Keratinocyte (primary cell): ENCODE measurements at regions not wholly inside any gene's neighbourhood (a gene's known extent, or its start where the extent isn't known, plus 50 kb on each side); places are given as distances from the start of the nearest gene placed in this dataset.

Experiments used
- DNase-seq: peaks from one replicate; pipeline ENCODE4 v3.0.0-alpha.2; 2011; ENCODE audit warnings: low read depth, missing footprints, low spot score
- FAIRE-seq: peaks from 2 replicates; lab custom pipeline; 2011; peaks lifted over from hg19 to GRCh38; lab: Jason Lieb, UNC
- H2AFZ ChIP-seq: 2 replicates; pipeline ENCODE4 v1.6.0; 2012; ENCODE audit warnings: low read length, control low read depth, inconsistent platforms; ENCODE audit not compliant: control insufficient read depth
- H3K27ac ChIP-seq: 2 replicates; pipeline ENCODE4 v1.5.1; 2011; ENCODE audit warnings: low read length; ENCODE audit not compliant: control insufficient read depth, insufficient read depth
- H3K27me3 ChIP-seq: 3 replicates; pipeline ENCODE4 v1.6.0; 2011; ENCODE audit warnings: low read length; ENCODE audit not compliant: control insufficient read depth, insufficient read depth; ENCODE audit errors: extremely low read depth
- H3K36me3 ChIP-seq, 2 experiments: 2 replicates in 1 of 2; 3 replicates in 1 of 2; pipeline ENCODE4 v1.5.1; 2011; ENCODE audit warnings: low read length in 2 of 2, mild to moderate bottlenecking in 1 of 2; ENCODE audit not compliant: control insufficient read depth in 2 of 2, insufficient read depth in 2 of 2; ENCODE audit errors: extremely low read depth in 1 of 2
- H3K4me1 ChIP-seq: 3 replicates; pipeline ENCODE4 v1.5.1; 2011; ENCODE audit warnings: low read length; ENCODE audit not compliant: control insufficient read depth, insufficient read depth; ENCODE audit errors: extremely low read depth
- H3K4me2 ChIP-seq: 3 replicates; pipeline ENCODE4 v1.6.0; 2011; ENCODE audit warnings: low read depth, low read length; ENCODE audit not compliant: control insufficient read depth, insufficient read depth; ENCODE audit errors: extremely low read depth
- H3K4me3 ChIP-seq, 3 experiments: fragments of 200-600 bp in 1 of 3; sonication (generic) in 1 of 3; 2 replicates in 2 of 3; 3 replicates in 1 of 3; pipeline ENCODE4 v1.5.1; 2011 to 2016; ENCODE audit warnings: low read length in 3 of 3, mild to moderate bottlenecking in 3 of 3, control low read depth in 2 of 3, inconsistent platforms in 1 of 3, low read depth in 1 of 3, mixed read lengths in 1 of 3, mixed run types in 1 of 3, moderate library complexity in 1 of 3; ENCODE audit not compliant: control insufficient read depth in 2 of 3, insufficient read depth in 2 of 3; ENCODE audit errors: extremely low read depth in 1 of 3
- H3K79me2 ChIP-seq: 2 replicates; pipeline ENCODE4 v1.6.0; 2012; ENCODE audit warnings: low read length; ENCODE audit not compliant: control insufficient read depth, insufficient read depth
- H3K9ac ChIP-seq: 3 replicates; pipeline ENCODE4 v1.6.0; 2011; ENCODE audit warnings: low read length; ENCODE audit not compliant: control insufficient read depth, insufficient read depth; ENCODE audit errors: extremely low read depth
- H3K9me1 ChIP-seq: 3 replicates; pipeline ENCODE4 v1.6.0; 2011; ENCODE audit warnings: low read length; ENCODE audit not compliant: control insufficient read depth, insufficient read depth; ENCODE audit errors: extremely low read depth
- H3K9me3 ChIP-seq: 2 replicates; pipeline ENCODE4 v1.5.1; 2012; ENCODE audit warnings: low read depth, low read length; ENCODE audit not compliant: control insufficient read depth
- H4K20me1 ChIP-seq: 3 replicates; pipeline ENCODE4 v1.6.0; 2011; ENCODE audit warnings: low read length; ENCODE audit not compliant: control insufficient read depth, insufficient read depth; ENCODE audit errors: extremely low read depth
- EZH2 ChIP-seq: IDR thresholded peaks from one replicate; pipeline ENCODE4 v1.6.1; 2012; ENCODE audit warnings: inconsistent platforms, mild to moderate bottlenecking, low read length, moderate library complexity
- dilution Hi-C: fragments of 300-500 bp; cut with MboI; formaldehyde crosslinking; loops from one replicate; pipeline ENCODE4 v1.7.0; 2020; ENCODE audit warnings: low sequenced_read_pairs; ENCODE audit not compliant: extremely low pct_ligation_motif_present
- TF ChIP-seq, protein P1 (sequence below), 3 experiments: IDR thresholded peaks in 1 of 3; conservative IDR thresholded peaks in 1 of 3; optimal IDR thresholded peaks in 1 of 3; 2 replicates in 2 of 3; 3 replicates in 1 of 3; pipeline versions ENCODE3 to v1.5.1; 2011; ENCODE audit warnings: low read length in 3 of 3, mild to moderate bottlenecking in 3 of 3, moderate library complexity in 2 of 3, control low read depth in 1 of 3, inconsistent platforms in 1 of 3; ENCODE audit not compliant: insufficient read depth in 2 of 3; ENCODE audit errors: extremely low read depth in 1 of 3

DNA sequence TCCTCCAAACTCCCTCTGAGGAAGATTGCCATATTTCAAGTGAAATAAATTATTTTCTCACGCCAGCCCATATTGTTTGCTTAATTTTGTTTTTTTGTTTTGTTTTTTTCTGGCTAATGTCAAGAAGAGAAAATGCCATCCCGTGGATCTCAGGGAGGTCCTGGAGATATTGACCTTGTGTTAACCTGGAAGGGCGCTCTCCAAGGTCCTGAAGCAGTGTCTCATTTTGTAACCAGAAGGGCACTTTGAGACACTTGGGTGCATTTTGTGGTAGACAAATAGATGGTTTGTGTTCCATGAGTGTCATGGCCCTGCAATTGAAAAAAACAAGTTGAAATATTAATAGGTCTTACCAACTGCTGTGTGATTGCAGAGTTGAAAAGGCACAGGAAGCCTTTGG is 268.9 kb downstream of the SUDS3 start:
- Histone ChIP-seq H3K36me3 (no peaks in the 10 kb centered on the region), H3K4me1 (no peaks in the 10 kb centered on the region), H2AFZ (no peak overlapping the region), H3K9ac (no peak overlapping the region), H3K27me3 (no peaks in the 10 kb centered on the region), H3K9me1 (no peaks in the 10 kb centered on the region), H3K4me2 (no peak overlapping the region), H3K9me3 (peaks cover 2% of the 10 kb centered on the region), H3K27ac (no peak overlapping the region), H4K20me1 (no peaks in the 10 kb centered on the region), H3K79me2 (no peaks in the 10 kb centered on the region), H3K4me3 (no peak overlapping the region)
- dilution Hi-C loops = no loop called here
- DNase-seq (no peak), FAIRE-seq (no peak)
- TF ChIP-seq EZH2 = no peak
- TF ChIP-seq, protein P1, sequence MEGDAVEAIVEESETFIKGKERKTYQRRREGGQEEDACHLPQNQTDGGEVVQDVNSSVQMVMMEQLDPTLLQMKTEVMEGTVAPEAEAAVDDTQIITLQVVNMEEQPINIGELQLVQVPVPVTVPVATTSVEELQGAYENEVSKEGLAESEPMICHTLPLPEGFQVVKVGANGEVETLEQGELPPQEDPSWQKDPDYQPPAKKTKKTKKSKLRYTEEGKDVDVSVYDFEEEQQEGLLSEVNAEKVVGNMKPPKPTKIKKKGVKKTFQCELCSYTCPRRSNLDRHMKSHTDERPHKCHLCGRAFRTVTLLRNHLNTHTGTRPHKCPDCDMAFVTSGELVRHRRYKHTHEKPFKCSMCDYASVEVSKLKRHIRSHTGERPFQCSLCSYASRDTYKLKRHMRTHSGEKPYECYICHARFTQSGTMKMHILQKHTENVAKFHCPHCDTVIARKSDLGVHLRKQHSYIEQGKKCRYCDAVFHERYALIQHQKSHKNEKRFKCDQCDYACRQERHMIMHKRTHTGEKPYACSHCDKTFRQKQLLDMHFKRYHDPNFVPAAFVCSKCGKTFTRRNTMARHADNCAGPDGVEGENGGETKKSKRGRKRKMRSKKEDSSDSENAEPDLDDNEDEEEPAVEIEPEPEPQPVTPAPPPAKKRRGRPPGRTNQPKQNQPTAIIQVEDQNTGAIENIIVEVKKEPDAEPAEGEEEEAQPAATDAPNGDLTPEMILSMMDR (optimal IDR thresholded peaks at IDR 0.05 in 1 of 3, IDR thresholded peaks at IDR 0.05 in 1 of 3, conservative IDR thresholded peaks at IDR 0.05 in 1 of 3; ENCODE audit: extremely low read depth in 1 of 3, insufficient read depth in 2 of 3, low read length in 3 of 3) = no peak

DNA sequence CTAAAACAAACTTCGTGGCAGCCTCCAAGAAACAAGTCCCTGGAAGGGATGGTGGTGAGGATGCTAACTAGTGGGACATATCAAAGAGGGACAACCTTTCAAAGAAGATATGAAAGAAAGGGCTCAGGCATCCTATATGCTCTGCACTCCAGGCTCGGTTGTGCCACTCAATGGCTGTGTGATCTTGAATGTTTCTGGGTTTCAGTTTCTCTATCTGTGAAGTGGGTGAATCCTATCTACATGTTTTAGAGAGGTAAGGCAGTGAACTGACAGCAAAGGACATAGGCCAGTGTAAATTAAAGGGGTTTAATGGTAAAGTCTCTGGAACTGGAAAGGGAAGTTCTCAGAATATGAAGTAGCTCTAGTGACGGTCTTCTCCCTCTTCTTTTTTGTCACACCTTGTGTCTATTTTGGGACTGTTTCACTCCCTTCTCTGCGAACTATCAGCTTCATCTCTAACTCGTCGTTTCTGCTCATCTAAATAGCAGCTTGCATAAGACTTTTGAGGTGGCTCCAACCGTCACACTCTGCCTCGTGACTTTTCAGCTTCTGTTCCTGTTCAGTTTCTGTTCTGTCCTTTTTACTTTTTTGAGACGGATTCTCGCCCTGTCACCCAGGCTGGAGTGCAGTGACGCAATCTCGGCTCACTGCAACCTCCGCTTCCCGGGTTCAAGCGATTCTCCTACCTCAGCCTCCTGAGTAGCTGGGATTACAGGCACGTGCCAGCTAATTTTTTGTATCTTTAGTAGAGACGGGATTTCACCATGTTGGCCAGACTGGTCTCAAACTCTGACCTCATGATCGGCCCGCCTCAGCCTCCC is 273.6 kb downstream of the SUDS3 start:
- H3K9me1 ChIP-seq = no peaks in the 10 kb centered on the region
- H3K36me3 ChIP-seq = no peaks in the 10 kb centered on the region
- no peaks in the 10 kb centered on the region for H4K20me1 ChIP-seq
- DNase-seq (no peak), FAIRE-seq (no peak)
- H3K79me2 ChIP-seq = no peaks in the 10 kb centered on the region
- H3K27ac ChIP-seq = no peak overlapping the region
- no peak overlapping the region for H3K4me3 ChIP-seq
- TF ChIP-seq, protein P1 (optimal IDR thresholded peaks at IDR 0.05 in 1 of 3, IDR thresholded peaks at IDR 0.05 in 1 of 3, conservative IDR thresholded peaks at IDR 0.05 in 1 of 3; ENCODE audit: extremely low read depth in 1 of 3, insufficient read depth in 2 of 3, low read length in 3 of 3) = no peak
- no peak for TF ChIP-seq EZH2
- H2AFZ ChIP-seq = no peak overlapping the region
- H3K4me2 ChIP-seq = no peak overlapping the region
- dilution Hi-C loops = no loop called here
- H3K4me1 ChIP-seq = no peaks in the 10 kb centered on the region
- no peak overlapping the region for H3K9ac ChIP-seq
- no peaks in the 10 kb centered on the region for H3K27me3 ChIP-seq
- peaks cover 2% of the 10 kb centered on the region for H3K9me3 ChIP-seq
